LNCAP (cell line): ENCODE measurements at regions not wholly inside any gene's neighbourhood (a gene's known extent, or its start where the extent isn't known, plus 50 kb on each side); places are given as distances from the start of the nearest gene placed in this dataset.

Experiments
- CTCF ChIP-seq: fragments of 450-650 bp; IDR thresholded peaks from 2 replicates; pipeline ENCODE4 v1.5.1; 2017; ENCODE audit warnings: mild to moderate bottlenecking

- no peak for TF ChIP-seq CTCF
Observed at GRCh38 chr10:120970595-120971529, 119.7 kb downstream of the WDR11 start.

GRCh38 chr10:120971671-120972070, 120.5 kb downstream of the WDR11 start:
- TF ChIP-seq CTCF: no peak

- no peak for TF ChIP-seq CTCF
Observed at GRCh38 chr10:120972259-120972658, 121.1 kb downstream of the WDR11 start.

GRCh38 chr10:120975072-120975867, 124.1 kb downstream of the WDR11 start:
- TF ChIP-seq CTCF: no peak

- no peak for TF ChIP-seq CTCF
Observed at GRCh38 chr10:120975868-120976225, 124.7 kb downstream of the WDR11 start.

- no peak for TF ChIP-seq CTCF
Observed at GRCh38 chr10:120977897-120978296, 126.7 kb downstream of the WDR11 start.

GRCh38 chr10:120978589-120979252, 127.6 kb downstream of the WDR11 start:
- no peak for TF ChIP-seq CTCF
